ENCODE measurements at regions not wholly inside any gene's neighbourhood (a gene's known extent, or its start where the extent isn't known, plus 50 kb on each side); places are given as distances from the start of the nearest gene placed in this dataset.

- no peak overlapping the region for H3K27ac ChIP-seq (ENCODE audit: extremely low read depth, low read depth, low read length)
- H3K36me3 ChIP-seq (ENCODE audit: control insufficient read depth in 2 of 2, insufficient read depth in 1 of 2, low read length in 2 of 2) = no peaks in the 10 kb centered on the region
- TF ChIP-seq ZNF416 (tag by site-specific recombination; IDR thresholded peaks at IDR 0.05) (no peak), SCRT2 (tag by site-specific recombination; IDR thresholded peaks at IDR 0.05) (peak; percentile 42; the same call in 1 of the 2 replicates)
- H3K4me1 ChIP-seq (ENCODE audit: control insufficient read depth, insufficient read depth, low read length) = no peaks in the 10 kb centered on the region
- ChIA-PET POLR2A (no interaction called here), CTCF (interaction anchor here (0.7 kb wide), 1 partner anchor 390 kb away, joined by 4 read pairs; no protein-coding TSS in a partner anchor)
- no peak overlapping the region for H3K4me3 ChIP-seq (ENCODE audit: low read depth, low read length)
- H3K9me3 ChIP-seq (ENCODE audit: control insufficient read depth, insufficient read depth, low read depth, low read length) = no peaks in the 10 kb centered on the region
Measured at GRCh38 chr2:54053830-54054229, 61.6 kb upstream of the ACYP2 start.

DNA sequence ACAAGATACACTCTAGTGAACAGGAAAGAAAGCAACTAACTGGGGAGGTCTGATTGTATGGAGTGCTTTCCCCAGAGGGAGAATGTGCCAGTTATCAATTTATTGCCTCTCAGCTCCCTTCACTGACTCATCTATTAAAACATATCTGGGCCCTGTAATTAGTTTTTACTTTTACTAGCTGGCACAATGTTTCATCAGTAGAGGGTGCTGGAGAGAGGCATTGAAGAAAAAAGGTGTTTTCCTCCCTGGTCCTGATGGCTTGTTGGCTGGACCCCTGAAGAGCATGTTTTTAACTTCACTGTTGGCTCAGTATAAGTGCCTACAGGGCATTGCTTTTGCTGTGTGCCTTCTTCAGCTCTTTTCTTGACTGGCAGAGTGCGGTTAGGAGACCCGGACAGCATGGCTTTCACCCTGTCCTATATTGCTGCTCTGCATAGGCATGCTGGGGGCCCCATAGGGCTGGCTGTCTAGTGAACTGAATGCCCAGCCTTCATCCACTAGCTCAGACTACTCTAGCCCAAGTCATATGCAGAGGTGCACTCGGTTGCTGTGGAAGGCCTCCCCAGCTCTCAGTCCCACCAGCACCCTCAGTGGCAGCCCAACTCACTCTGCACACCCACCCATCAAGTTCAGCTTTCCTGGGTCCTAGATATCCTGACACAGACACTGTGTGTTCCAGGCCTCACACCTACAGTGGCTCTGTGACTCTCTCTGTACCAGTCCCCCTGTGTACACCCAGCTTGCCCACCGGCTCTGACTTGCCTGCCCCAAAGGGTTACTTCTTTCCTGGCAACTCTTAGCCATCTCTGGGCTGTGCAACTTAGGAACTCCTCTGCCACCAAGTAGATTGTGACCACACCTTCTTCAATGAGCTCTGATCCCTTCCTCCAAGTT, 62.3 kb upstream of the ACYP2 start:
- Histone ChIP-seq H3K4me3 (ENCODE audit: low read depth, low read length) (no peak overlapping the region), H3K4me1 (ENCODE audit: control insufficient read depth, insufficient read depth, low read length) (no peaks in the 10 kb centered on the region), H3K27ac (ENCODE audit: extremely low read depth, low read depth, low read length) (no peak overlapping the region), H3K9me3 (ENCODE audit: control insufficient read depth, insufficient read depth, low read depth, low read length) (no peaks in the 10 kb centered on the region), H3K36me3 (ENCODE audit: control insufficient read depth in 2 of 2, insufficient read depth in 1 of 2, low read length in 2 of 2) (no peaks in the 10 kb centered on the region)
- no peak for TF ChIP-seq ZNF24 (tag by site-specific recombination; IDR thresholded peaks at IDR 0.05)
- TF ChIP-seq, protein P1, sequence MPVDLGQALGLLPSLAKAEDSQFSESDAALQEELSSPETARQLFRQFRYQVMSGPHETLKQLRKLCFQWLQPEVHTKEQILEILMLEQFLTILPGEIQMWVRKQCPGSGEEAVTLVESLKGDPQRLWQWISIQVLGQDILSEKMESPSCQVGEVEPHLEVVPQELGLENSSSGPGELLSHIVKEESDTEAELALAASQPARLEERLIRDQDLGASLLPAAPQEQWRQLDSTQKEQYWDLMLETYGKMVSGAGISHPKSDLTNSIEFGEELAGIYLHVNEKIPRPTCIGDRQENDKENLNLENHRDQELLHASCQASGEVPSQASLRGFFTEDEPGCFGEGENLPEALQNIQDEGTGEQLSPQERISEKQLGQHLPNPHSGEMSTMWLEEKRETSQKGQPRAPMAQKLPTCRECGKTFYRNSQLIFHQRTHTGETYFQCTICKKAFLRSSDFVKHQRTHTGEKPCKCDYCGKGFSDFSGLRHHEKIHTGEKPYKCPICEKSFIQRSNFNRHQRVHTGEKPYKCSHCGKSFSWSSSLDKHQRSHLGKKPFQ (tag by site-specific recombination; IDR thresholded peaks at IDR 0.05) = no peak
- no peak for TF ChIP-seq ZNF639 (tag by site-specific recombination; IDR thresholded peaks at IDR 0.05)
- TF ChIP-seq ZNF585B (tag by site-specific recombination; IDR thresholded peaks at IDR 0.05) = no peak
- no peak for TF ChIP-seq GLI4 (tag by site-specific recombination; IDR thresholded peaks at IDR 0.05)
- TF ChIP-seq, protein P2, sequence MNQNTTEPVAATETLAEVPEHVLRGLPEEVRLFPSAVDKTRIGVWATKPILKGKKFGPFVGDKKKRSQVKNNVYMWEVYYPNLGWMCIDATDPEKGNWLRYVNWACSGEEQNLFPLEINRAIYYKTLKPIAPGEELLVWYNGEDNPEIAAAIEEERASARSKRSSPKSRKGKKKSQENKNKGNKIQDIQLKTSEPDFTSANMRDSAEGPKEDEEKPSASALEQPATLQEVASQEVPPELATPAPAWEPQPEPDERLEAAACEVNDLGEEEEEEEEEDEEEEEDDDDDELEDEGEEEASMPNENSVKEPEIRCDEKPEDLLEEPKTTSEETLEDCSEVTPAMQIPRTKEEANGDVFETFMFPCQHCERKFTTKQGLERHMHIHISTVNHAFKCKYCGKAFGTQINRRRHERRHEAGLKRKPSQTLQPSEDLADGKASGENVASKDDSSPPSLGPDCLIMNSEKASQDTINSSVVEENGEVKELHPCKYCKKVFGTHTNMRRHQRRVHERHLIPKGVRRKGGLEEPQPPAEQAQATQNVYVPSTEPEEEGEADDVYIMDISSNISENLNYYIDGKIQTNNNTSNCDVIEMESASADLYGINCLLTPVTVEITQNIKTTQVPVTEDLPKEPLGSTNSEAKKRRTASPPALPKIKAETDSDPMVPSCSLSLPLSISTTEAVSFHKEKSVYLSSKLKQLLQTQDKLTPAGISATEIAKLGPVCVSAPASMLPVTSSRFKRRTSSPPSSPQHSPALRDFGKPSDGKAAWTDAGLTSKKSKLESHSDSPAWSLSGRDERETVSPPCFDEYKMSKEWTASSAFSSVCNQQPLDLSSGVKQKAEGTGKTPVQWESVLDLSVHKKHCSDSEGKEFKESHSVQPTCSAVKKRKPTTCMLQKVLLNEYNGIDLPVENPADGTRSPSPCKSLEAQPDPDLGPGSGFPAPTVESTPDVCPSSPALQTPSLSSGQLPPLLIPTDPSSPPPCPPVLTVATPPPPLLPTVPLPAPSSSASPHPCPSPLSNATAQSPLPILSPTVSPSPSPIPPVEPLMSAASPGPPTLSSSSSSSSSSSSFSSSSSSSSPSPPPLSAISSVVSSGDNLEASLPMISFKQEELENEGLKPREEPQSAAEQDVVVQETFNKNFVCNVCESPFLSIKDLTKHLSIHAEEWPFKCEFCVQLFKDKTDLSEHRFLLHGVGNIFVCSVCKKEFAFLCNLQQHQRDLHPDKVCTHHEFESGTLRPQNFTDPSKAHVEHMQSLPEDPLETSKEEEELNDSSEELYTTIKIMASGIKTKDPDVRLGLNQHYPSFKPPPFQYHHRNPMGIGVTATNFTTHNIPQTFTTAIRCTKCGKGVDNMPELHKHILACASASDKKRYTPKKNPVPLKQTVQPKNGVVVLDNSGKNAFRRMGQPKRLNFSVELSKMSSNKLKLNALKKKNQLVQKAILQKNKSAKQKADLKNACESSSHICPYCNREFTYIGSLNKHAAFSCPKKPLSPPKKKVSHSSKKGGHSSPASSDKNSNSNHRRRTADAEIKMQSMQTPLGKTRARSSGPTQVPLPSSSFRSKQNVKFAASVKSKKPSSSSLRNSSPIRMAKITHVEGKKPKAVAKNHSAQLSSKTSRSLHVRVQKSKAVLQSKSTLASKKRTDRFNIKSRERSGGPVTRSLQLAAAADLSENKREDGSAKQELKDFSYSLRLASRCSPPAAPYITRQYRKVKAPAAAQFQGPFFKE (tag by site-specific recombination; IDR thresholded peaks at IDR 0.05; ENCODE audit: borderline replicate concordance) = no peak
- TF ChIP-seq ZNF311 (tag by site-specific recombination; IDR thresholded peaks at IDR 0.05; ENCODE audit: borderline replicate concordance) = no peak
- ChIA-PET POLR2A (interaction anchor here (0.9 kb wide), 1 partner anchor 90 kb away, joined by 3 read pairs; no protein-coding TSS in a partner anchor), CTCF (interaction anchor here (0.6 to 1.2 kb wide), 7 partner anchors 17 to 657 kb away, joined by 3 to 4 read pairs (median 3); no protein-coding TSS in a partner anchor)

GRCh38 chr2:54050445-54050844, 65.0 kb upstream of the ACYP2 start:
- Histone ChIP-seq H3K9me3 (ENCODE audit: control insufficient read depth, insufficient read depth, low read depth, low read length) (no peaks in the 10 kb centered on the region), H3K4me3 (ENCODE audit: low read depth, low read length) (no peak overlapping the region), H3K4me1 (ENCODE audit: control insufficient read depth, insufficient read depth, low read length) (no peaks in the 10 kb centered on the region), H3K36me3 (ENCODE audit: control insufficient read depth in 2 of 2, insufficient read depth in 1 of 2, low read length in 2 of 2) (no peaks in the 10 kb centered on the region), H3K27ac (ENCODE audit: extremely low read depth, low read depth, low read length) (no peak overlapping the region)
- ChIA-PET CTCF (no interaction called here), POLR2A (no interaction called here)
- TF ChIP-seq ZNF654 (tag by site-specific recombination; IDR thresholded peaks at IDR 0.05; ENCODE audit: low read depth) (no peak), ZNF501 (tag by site-specific recombination; IDR thresholded peaks at IDR 0.05) (no peak), ZNF639 (tag by site-specific recombination; IDR thresholded peaks at IDR 0.05) (no peak), ZNF549 (tag by site-specific recombination; IDR thresholded peaks at IDR 0.05) (no peak), ZNF544 (tag by site-specific recombination; IDR thresholded peaks at IDR 0.05) (no peak), SALL2 (tag by site-specific recombination; IDR thresholded peaks at IDR 0.05; ENCODE audit: borderline replicate concordance) (no peak), REPIN1 (tag by site-specific recombination; IDR thresholded peaks at IDR 0.05; ENCODE audit: low read depth) (no peak), ZNF48 (tag by site-specific recombination; IDR thresholded peaks at IDR 0.05) (no peak)
- TF ChIP-seq, protein P3, sequence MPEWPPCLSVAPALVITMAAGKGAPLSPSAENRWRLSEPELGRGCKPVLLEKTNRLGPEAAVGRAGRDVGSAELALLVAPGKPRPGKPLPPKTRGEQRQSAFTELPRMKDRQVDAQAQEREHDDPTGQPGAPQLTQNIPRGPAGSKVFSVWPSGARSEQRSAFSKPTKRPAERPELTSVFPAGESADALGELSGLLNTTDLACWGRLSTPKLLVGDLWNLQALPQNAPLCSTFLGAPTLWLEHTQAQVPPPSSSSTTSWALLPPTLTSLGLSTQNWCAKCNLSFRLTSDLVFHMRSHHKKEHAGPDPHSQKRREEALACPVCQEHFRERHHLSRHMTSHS (tag by site-specific recombination; IDR thresholded peaks at IDR 0.05) = no peak

All from HEK293 (cell line).